ENCODE measurements at regions not wholly inside any gene's neighbourhood (a gene's known extent, or its start where the extent isn't known, plus 50 kb on each side); places are given as distances from the start of the nearest gene placed in this dataset.
"Not testable (repeated sequence)": the region's sequence is repeated elsewhere in the genome, so short reads cannot be mapped to it uniquely, and the experiment has no call there.

DNA sequence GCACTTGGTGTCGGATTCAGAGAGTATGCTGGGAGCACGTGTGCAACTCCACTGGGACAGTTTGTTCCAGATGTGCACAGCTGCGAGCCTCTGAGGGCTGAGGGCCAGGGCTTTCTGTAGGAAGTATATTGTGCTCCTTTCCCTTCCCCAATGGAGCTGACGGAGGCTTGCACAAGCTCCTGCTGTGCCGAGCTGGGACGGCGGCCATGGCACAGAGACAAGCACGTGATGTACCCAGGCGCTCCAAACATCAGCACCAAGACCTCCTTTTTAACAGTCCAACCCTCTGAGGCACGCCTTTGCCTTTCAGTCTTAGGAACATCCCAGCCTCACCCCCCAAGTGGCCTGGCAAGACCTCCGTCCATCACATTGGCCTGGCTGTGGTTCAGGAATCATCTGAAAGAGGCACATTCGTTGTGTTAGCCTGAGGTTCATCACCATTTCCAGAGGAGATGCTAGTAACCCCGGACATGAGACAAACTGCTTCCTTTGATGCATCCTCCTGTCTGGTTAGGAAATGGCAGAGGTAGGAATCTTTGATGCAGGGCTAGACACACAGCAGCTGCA, 339.2 kb upstream of the KAZN start:
- DNase-seq = no peak

DNA sequence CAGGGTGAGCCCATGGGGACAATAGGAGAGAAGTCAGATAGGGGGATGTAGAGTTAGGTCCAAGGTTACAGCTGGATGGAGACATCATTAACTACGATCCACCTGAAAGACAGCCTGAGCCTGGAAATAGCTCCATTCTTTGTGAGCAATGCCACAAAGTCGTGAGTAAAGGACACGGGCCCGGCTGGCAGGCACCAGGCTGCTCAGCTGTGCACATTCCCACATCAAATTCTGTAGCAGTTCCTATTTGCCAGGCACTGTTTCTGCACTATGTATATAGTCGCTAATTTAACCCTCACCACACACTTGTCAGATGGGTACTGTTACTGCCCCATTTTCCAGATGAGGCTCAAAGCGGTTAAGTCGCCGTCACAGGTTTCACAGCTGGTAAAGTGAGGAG, 338.0 kb upstream of the KAZN start:
- no peak for DNase-seq

DNA sequence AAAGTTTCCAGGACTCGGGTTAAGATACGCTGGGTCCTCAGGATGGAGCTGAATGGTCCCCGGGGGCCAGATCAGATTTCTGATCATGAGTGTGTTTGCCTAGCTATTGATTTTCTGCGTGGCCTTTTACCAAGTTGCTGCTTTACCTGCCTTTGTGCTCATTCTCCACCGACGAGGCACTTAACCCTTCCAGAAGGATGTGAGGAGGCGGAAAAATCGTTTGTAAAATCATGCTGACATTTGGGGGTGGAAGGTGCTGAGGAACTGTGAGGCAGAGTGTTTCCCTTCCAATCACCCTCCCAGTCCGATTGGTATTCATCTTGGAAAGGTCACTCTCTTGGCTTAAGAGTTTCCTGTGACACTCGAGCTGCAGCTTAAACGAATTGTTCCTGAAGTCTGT, 337.1 kb upstream of the KAZN start:
- DNase-seq = no peak

DNA sequence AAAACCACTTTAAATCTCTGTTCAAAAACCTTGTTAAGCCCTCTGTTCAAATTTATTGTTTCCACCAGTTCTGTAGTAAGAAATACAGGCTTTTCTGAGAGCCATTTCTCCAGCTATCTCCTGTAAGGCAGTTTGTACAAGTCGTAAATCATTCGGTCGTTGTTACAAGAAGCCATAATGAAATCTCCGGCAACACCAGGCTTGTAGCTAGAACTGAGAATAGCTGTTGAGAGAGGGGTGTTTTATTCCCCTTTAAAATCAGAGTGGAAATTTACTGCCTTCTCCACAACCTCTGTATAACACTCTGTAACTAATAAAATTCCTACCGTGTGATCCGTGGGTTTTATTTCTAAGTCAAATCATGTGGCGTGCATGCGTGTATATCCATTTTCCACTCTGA, 335.8 kb upstream of the KAZN start:
- peak; percentile 65 for DNase-seq

DNA sequence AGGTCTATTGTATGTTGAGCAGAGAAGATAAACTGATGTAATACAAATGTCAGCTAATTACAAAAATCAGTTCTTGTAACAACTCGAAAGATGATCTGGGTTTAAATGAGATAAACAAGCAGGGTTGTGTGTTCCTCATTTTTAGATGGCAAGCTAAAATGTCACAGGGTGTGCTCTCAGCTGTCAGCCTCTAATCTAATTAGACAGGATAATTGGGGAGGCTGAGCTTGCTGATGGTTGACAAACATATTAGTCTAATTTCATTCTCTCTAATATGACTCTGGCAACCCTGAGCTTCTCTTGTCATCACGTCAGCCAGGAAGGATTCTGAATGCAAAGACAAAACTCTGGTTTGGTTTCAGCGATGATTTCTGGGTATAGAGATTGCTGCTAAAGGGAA, 335.3 kb upstream of the KAZN start:
- DNase-seq = no peak

DNA sequence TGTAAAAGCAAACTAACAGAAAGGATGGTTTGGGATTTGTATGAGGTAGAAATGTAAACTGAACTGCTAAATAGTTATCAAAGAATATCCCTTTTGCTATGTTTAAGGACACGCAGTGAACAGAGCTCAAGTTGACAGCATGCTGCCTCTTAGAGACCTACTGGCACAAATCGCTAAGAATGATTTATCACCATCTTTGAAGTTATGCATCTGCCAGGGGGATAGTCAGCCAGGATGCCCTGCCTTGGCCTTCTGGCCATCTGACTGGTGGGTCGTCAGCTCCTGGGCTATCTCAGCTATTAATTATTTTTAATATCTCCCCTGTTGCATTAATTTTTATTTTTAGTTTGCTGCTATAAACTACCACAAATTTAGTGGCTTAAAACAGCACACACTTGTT, 334.8 kb upstream of the KAZN start:
- no peak for DNase-seq

DNA sequence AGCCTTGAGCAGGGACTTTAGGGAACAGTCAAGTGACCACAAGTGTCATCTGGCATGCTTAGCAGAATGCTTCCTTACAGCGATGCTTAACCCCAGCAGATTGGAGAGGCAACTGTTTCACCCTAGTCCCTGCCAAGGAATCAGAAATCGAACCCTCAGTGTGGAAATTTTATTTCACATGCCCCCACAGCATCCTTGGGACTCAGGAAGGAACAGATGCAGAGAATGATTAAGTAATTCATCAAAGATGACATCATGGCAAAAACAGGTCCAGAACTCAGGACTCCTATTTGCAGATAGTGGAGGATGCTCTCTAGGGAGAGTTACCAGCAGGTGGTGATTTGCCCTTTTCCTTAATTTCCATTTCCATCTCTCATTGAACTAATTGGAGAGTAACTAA, 333.0 kb upstream of the KAZN start:
- DNase-seq = no peak

DNA sequence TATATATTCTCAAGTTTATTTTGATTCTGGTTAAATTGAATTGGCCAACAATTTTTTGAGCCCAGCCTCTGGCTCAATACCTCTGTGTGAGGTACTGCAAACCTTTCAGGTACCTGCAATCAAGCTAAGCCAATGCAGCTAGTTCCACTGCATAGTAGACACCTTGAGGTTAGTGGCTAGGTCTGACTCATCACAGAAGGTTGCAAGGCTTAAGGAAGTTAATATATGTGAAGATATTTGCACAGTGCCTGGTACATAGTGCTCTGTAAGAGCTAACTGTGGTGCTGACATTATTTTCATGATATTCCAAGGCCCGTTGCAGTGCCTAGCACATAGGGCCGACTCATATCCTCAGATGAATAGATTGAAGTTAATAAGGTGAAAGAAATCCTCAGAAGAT, 330.5 kb upstream of the KAZN start:
- no peak for DNase-seq

DNA sequence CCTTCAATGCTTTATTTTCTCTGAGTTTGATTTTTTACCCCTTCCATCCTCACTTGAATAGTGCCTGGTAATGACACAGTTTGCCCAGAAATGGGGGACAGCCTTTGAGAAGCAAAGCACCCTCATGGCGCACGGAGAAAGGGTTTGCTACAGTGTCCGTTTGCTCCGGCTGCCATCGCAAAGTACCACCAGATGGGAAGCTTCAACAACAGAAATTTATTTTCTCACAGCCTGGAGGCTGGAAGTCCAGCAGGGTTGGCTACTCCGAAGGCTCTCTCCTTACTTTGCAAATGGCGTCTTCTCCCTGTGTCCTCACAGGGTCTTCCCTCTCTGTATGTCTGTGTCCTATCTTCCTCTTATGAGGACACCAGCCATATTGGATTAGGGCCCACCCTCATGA, 327.7 kb upstream of the KAZN start:
- DNase-seq = no peak

DNA sequence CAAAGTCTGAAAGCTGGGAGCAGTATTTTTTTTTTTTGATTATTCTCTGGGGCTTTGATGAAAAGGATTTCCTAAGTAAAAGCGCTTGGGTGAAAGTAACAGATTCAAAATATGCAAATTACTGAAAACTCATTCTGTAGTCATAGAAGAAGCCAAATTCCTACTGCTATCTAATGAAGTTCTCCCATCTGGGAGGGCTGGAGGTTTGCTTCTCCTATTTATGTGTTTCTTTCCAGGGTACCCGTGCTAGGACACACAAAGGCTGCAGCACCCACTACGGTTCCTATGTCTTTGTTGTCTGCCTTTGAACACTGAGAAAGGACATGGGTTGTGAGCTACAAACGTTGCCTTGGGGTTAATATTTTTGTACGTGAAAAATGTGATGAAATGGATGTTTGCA, 324.7 kb upstream of the KAZN start:
- no peak for DNase-seq

DNA sequence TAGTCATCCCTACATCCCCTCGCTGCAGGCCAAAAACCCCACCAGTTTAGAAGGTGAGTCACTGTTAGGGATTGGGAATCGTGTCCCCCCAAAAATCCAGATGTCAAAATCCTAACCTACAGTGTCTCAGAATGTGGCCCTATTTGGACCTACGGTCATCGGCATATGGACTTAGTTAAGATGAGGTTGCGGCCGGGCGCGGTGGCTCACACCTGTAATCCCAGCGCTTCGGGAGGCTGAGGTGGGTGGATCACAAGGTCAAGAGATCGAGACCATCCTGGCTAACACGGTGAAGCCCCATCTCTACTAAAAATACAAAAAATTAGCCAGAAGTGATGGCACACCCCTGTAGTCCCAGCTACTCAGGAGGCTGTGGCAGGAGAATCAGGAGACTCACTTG, 318.6 kb upstream of the KAZN start:
- DNase-seq = not testable (repeated sequence)

DNA sequence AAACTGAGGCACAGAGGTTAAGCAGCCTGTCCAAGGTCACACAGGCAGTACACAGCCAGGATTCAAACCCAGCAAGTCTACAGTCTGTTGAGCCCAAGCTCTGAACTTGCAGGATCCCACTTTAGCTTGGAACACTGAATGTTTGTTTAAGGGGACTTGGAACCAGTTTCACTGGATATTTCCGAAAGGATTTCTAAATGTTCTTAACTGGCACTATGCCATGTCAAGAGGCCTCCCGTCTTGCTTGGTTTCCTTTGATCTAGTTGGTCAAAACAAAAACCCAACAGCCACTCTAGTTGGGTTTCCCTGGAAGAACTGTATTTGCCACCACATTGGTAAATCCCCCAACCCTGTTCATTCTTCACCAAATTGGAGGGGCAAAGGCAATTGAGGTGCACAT, 317.6 kb upstream of the KAZN start:
- peak; percentile 11 for DNase-seq

DNA sequence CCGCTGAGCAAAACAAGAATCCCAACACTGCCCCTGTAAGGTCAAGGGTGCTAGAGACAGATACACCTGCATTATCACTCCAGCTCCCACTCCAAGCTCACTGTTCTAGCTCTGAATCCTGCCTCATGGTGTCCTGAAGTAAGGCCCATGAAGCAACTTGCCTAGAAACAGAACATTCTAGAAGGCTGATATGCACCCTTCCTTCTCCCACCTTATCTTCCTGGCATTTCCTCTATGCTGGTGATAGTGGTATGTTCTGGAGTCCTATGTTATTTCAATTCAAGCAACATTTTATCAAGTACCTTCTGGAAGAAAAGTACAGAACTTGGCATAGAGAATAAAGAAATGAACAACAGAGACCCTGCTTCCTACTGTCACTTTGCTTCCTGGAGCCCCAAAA, 317.1 kb upstream of the KAZN start:
- DNase-seq = no peak

DNA sequence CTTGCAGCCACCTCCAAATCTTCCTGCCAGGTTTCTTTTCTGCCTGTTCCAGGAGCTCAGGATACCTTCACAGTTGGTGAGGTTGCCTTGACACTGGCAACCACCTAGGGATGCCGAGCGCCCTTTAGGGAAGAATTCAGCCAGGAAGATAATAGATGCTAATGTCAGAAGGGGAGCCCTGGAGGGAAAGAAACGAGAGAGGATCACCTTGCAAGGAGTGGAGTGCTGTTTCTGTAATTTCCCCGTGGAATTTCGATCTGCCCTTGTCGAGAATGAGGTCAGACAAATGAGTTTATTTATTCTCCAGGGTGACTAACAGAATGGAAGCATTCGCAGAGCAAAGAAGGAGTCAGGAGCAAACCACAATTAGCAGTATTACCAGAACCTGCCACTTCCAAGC, 315.8 kb upstream of the KAZN start:
- DNase-seq = peak; percentile 11

DNA sequence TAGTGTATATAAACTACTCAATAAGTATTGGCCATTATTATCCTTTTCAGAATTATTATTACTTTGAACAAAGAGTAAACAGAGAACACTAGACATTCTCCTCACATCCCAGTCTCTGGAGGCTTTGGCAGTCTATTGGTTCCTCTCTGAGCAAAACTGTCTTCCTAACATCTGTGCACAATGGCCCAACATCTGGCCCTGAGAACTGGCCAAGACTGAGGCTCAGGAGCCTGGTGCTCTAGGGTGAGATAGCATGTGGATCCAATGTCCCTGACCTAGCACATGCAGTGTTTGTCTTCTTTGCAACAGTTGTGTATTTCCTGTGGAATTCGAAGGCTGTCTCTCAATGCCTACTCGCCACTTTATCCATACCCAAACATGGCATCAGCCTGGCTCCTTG, 313.2 kb upstream of the KAZN start:
- DNase-seq = no peak

DNA sequence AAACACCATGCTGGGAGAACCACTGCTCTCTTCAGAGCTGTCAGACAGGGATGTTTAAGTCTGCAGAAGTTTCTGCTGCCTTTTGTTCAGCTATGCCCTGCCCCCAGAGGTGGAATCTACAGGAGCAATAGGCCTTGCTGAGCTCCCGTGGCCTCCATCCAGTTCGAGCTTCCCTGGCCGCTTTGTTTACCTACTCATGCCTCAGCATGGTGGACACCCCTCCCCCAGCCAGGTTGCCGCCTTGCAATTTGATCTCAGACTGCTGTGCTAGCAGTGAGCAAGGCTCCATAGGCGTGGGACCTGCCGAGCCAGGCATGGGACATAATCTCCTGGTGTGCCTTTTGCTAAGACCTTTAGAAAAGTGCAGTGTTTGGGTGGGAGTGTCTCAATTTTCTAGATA, 307.3 kb upstream of the KAZN start:
- not testable (repeated sequence) for DNase-seq

DNA sequence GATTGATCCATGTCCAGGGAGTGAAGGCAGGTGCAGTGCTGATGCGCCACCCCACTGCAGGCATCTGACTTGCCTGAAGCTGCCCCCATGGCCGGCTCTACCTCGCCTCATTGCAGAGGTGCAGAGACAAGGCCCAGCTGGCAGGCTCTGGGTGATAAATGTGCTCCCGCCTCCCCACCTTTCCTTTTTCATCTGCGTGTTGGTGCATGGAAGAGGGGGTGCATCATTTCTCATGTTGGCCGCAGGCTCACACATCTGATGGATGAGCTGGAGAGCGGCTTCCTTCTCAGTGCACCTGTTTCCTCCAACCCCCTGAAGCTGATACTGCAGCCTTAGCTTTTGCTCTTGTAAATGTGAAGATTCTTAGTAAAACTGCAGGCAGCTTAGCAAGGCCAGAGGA, 306.0 kb upstream of the KAZN start:
- DNase-seq = no peak

DNA sequence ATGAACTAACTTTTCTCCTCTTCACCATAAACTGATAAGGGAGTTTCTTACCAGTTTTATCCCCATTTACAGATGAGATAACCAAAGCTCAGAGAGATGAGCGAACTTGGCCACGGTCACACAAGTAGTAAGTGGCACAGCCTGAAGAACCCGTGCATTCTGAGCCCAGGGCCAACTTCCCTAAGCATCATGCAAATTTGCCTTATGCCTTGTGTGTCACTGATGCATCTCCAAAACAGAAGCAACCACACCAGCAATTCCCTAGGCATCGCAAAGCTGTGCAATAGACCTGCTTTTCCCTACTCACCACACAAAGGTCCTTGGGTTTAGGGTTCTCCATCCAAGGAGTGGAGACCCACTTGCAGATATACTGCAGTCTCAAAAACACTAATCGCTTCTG, 304.5 kb upstream of the KAZN start:
- DNase-seq = no peak

DNA sequence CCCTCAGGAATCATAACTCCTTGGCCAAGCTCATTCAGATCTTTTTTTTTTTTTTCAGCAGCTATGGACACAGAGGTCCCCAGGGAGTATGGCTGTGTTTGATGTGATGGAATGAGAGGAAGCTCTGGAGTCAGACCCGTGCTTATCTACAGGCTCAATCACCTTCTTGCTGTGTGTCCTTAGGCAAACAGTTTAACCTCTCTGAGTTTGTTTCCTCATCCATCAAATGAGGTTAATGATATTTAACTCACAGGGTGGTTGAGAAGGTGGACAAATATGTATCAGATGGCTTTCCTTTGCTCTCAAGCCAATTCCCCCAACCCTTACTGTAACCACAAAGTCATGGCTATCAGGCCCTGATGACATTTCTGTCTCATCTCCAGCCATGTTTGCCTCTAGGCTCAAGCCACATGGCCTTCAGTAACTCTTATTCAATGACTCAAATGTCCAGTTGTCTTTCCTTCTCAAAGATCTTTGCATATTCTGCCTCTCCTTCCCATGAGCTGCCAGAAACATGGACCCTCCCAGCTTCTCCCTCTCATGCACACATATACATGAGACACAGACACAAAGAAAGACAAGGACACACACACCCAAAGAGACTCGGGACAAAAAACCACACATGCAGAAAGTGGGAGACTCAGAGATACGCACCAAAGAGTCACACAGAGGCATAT, 303.5 kb upstream of the KAZN start:
- no peak for DNase-seq

DNA sequence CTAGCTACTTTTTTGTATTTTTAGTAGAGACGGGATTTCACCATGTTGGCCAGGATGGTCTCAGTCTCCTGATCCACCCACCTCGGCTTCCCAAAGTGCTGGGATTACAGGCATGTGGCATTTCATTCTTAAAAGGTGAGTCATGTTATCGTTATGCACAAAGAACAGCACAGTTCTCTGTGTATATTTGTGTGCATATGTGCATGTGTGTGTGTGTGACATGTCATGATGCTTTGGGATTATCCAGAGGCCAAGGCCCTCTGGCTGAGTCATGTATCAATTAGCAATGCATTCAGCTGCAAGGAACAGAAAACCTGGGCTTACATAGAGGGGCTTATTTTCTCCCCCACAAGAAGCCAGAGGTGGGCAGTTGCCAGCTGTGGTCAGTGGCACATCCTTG, 301.7 kb upstream of the KAZN start:
- DNase-seq = no peak

DNA sequence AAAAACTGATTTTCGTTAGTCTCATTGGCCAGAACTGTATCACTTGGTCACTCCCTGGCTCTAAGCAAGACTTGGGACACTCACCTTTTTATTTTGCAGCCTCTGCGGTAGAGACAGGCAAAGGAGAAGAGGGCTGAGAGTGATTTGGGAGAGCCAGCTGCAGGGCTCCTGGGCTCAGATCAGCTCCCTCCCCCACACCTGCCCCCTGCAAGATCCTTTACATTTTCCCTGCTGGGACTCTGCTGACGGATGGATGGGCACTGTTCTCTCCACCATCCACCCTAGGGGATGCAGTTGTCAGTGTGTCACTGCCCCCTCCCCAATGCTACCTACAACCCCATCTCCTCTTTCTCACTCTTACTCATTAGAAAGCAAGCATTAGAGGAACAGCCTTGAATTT, 301.1 kb upstream of the KAZN start:
- DNase-seq = no peak

DNA sequence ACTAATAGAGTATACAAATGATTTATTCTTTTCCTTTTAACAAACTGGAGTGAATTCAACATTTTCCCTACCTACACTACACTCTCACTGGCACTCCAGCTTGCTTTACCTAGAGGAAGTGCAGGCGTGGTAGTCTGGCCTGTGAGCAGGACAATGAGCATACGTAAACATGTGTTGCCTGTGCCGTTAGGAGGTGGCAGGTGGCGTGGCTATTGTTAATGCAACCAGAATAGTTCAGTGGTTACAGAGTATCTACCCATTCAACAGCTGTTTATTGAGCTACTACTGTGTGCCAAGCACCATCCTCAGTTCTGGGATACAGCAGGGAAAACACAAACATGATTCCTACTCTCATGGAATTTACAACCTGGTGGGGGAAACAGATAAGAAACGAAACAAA, 299.7 kb upstream of the KAZN start:
- DNase-seq = no peak

DNA sequence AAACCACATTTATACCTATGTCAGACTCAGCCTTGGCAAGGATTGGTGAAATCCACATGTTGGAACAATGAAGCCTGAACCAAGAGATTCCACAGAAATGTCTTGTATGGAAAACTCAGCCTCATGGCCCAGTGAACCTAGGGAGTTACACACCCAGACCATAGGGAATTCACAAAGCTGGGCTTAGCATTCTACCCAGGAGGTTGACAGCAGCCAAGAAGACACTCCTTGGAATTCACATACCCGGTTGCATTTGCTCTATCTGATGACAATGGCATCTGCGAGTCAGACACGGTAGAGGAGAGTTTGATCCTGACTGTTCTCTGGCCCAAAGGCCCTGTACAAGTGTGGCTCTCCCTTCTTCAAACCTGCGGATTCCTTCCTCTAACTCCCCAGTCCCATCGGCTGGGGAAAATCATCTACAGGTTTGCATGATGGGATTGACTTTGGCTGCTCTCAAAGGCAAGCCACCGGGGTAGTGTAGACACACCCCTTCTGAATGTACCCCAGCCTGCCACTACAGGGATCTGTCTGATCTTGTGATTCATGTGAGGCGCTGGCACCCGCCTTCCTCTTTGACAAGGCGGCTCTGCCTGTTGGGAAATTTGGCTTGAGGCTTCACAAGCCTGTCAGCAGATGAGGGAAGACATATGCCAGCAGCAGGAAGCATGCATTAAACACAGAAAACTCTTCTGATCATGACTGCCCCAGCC, 297.3 kb upstream of the KAZN start:
- DNase-seq = peak; percentile 36

DNA sequence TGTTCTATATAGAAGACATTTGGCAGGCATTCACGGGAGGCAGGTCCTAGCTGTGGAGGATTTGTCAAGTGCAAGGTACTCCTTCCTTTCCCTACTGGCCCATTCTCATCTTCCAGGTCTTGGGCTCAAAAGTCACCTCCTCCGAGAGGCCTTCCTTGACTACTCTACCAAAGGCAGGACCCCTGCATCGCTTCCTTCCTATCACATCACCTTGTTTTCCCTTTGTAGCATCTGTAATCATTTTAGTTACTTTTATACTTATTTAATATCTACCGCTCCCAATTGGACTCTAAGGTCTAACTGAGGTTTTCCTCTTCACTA, 296.8 kb upstream of the KAZN start:
- no peak for DNase-seq

All from renal pelvis (tissue), 1 donor.